ENCODE measurements at regions not wholly inside any gene's neighbourhood (a gene's known extent, or its start where the extent isn't known, plus 50 kb on each side); places are given as distances from the start of the nearest gene placed in this dataset.

GRCh38 chr16:47826070-47826469, 329.7 kb downstream of the ABCC12 start:
- FAIRE-seq, result no peak
- in situ Hi-C loops (cut with MboI), result no loop called here
- TF ChIP-seq, protein P1, sequence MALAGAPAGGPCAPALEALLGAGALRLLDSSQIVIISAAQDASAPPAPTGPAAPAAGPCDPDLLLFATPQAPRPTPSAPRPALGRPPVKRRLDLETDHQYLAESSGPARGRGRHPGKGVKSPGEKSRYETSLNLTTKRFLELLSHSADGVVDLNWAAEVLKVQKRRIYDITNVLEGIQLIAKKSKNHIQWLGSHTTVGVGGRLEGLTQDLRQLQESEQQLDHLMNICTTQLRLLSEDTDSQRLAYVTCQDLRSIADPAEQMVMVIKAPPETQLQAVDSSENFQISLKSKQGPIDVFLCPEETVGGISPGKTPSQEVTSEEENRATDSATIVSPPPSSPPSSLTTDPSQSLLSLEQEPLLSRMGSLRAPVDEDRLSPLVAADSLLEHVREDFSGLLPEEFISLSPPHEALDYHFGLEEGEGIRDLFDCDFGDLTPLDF (CRISPR knock-in tag; IDR thresholded peaks at IDR 0.05), result no peak
- no peak for TF ChIP-seq GTF2F1 (IDR thresholded peaks at IDR 0.05; ENCODE audit: low read depth, low read length)
- TF ChIP-seq TGIF2 (CRISPR knock-in tag; IDR thresholded peaks at IDR 0.05), result no peak
- no peak for TF ChIP-seq CCNT2 (IDR thresholded peaks at IDR 0.05; ENCODE audit: borderline replicate concordance, extremely low read depth, insufficient read length, low read depth, low read length)
- TF ChIP-seq LCOR (CRISPR knock-in tag; IDR thresholded peaks at IDR 0.05), result no peak
- no peak for TF ChIP-seq ZNF277 (CRISPR knock-in tag; IDR thresholded peaks at IDR 0.05; ENCODE audit: borderline replicate concordance)
- TF ChIP-seq ZNF197 (CRISPR knock-in tag; IDR thresholded peaks at IDR 0.05; ENCODE audit: low read depth), result no peak
- no peak for TF ChIP-seq STAT6 (CRISPR knock-in tag; IDR thresholded peaks at IDR 0.05)
- no peak for TF ChIP-seq SP2 (IDR thresholded peaks at IDR 0.05; ENCODE audit: extremely low read depth, low read depth, low read length, poor library complexity, severe bottlenecking)
- no peak for TF ChIP-seq CHD4 (IDR thresholded peaks at IDR 0.05; ENCODE audit: insufficient read depth, insufficient replicate concordance, low read depth, low read length, poor library complexity, severe bottlenecking)
- TF ChIP-seq, protein P2, sequence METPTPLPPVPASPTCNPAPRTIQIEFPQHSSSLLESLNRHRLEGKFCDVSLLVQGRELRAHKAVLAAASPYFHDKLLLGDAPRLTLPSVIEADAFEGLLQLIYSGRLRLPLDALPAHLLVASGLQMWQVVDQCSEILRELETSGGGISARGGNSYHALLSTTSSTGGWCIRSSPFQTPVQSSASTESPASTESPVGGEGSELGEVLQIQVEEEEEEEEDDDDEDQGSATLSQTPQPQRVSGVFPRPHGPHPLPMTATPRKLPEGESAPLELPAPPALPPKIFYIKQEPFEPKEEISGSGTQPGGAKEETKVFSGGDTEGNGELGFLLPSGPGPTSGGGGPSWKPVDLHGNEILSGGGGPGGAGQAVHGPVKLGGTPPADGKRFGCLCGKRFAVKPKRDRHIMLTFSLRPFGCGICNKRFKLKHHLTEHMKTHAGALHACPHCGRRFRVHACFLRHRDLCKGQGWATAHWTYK (CRISPR knock-in tag; IDR thresholded peaks at IDR 0.05), result no peak
- TF ChIP-seq, protein P3, sequence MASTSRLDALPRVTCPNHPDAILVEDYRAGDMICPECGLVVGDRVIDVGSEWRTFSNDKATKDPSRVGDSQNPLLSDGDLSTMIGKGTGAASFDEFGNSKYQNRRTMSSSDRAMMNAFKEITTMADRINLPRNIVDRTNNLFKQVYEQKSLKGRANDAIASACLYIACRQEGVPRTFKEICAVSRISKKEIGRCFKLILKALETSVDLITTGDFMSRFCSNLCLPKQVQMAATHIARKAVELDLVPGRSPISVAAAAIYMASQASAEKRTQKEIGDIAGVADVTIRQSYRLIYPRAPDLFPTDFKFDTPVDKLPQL (IDR thresholded peaks at IDR 0.05; ENCODE audit: extremely low read depth, insufficient read length), result no peak
- TF ChIP-seq, protein P4, sequence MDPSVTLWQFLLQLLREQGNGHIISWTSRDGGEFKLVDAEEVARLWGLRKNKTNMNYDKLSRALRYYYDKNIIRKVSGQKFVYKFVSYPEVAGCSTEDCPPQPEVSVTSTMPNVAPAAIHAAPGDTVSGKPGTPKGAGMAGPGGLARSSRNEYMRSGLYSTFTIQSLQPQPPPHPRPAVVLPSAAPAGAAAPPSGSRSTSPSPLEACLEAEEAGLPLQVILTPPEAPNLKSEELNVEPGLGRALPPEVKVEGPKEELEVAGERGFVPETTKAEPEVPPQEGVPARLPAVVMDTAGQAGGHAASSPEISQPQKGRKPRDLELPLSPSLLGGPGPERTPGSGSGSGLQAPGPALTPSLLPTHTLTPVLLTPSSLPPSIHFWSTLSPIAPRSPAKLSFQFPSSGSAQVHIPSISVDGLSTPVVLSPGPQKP (CRISPR knock-in tag; IDR thresholded peaks at IDR 0.05), result no peak
- TF ChIP-seq DPF2 (IDR thresholded peaks at IDR 0.05), result no peak

More at GRCh38 chr16:47826070-47826469, 329.7 kb downstream of the ABCC12 start:
- Histone ChIP-seq H3K4me1 (replicated peaks in 1 of 2; ENCODE audit: control insufficient read depth in 2 of 2, insufficient read depth in 2 of 2, low read length in 2 of 2) (no peaks in the 10 kb centered on the region), H2AFZ (ENCODE audit: low read depth, low read length) (no peak overlapping the region), H3K4me3 (no peak overlapping the region), H3K9ac (ENCODE audit: insufficient read depth in 1 of 2, low read depth in 2 of 2, low read length in 2 of 2) (no peak overlapping the region), H4K20me1 (replicated peaks; ENCODE audit: control insufficient read depth, insufficient read depth, low read length) (no peaks in the 10 kb centered on the region), H3K27me3 (ENCODE audit: control insufficient read depth in 2 of 2, insufficient read depth in 2 of 2, low read length in 2 of 2) (no peaks in the 10 kb centered on the region), H3K9me1 (ENCODE audit: control insufficient read depth, insufficient read depth, low read length) (no peaks in the 10 kb centered on the region), H3K79me2 (ENCODE audit: control insufficient read depth, insufficient read depth, low read length) (no peaks in the 10 kb centered on the region), H3K27ac (ENCODE audit: extremely low read depth, low read depth, low read length) (no peak overlapping the region), H3K9me3 (replicated peaks; ENCODE audit: control insufficient read depth, insufficient read depth, low read depth, low read length) (no peaks in the 10 kb centered on the region), H3K36me3 (ENCODE audit: control insufficient read depth, insufficient read depth, low read length) (no peaks in the 10 kb centered on the region), H3K4me2 (ENCODE audit: insufficient read depth, low read length) (no peak overlapping the region)
- WGBS (ENCODE audit: insufficient coverage, low coverage, missing lambda C conversion rate), result 1% methylated on average over 4 of the region's 4 CpGs
- DNase-seq (ENCODE audit: extremely low read depth in 1 of 4, low spot score in 3 of 4), result no peak
- intact Hi-C loops (cut with micrococcal nuclease), result no loop called here
- no peak for ATAC-seq
- no TSS peak for BruUV-seq (replicated peaks)
- POLR2A ChIA-PET, result interaction anchor here (0.6 kb wide), 1 partner anchor 989 kb away, joined by 3 read pairs; no protein-coding TSS in a partner anchor
- CTCF ChIA-PET (ENCODE audit: low intra/inter-chr PET ratio), result no interaction called here
